ENCODE measurements at regions not wholly inside any gene's neighbourhood (a gene's known extent, or its start where the extent isn't known, plus 50 kb on each side); places are given as distances from the start of the nearest gene placed in this dataset.

GRCh38 chr2:129299338-129299737 lies 680.1 kb upstream of the RAB6C start:
- TF ChIP-seq, protein P1, sequence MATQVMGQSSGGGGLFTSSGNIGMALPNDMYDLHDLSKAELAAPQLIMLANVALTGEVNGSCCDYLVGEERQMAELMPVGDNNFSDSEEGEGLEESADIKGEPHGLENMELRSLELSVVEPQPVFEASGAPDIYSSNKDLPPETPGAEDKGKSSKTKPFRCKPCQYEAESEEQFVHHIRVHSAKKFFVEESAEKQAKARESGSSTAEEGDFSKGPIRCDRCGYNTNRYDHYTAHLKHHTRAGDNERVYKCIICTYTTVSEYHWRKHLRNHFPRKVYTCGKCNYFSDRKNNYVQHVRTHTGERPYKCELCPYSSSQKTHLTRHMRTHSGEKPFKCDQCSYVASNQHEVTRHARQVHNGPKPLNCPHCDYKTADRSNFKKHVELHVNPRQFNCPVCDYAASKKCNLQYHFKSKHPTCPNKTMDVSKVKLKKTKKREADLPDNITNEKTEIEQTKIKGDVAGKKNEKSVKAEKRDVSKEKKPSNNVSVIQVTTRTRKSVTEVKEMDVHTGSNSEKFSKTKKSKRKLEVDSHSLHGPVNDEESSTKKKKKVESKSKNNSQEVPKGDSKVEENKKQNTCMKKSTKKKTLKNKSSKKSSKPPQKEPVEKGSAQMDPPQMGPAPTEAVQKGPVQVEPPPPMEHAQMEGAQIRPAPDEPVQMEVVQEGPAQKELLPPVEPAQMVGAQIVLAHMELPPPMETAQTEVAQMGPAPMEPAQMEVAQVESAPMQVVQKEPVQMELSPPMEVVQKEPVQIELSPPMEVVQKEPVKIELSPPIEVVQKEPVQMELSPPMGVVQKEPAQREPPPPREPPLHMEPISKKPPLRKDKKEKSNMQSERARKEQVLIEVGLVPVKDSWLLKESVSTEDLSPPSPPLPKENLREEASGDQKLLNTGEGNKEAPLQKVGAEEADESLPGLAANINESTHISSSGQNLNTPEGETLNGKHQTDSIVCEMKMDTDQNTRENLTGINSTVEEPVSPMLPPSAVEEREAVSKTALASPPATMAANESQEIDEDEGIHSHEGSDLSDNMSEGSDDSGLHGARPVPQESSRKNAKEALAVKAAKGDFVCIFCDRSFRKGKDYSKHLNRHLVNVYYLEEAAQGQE (IDR thresholded peaks at IDR 0.05) = no peak
- TF ChIP-seq, protein P2, sequence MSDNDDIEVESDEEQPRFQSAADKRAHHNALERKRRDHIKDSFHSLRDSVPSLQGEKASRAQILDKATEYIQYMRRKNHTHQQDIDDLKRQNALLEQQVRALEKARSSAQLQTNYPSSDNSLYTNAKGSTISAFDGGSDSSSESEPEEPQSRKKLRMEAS (IDR thresholded peaks at IDR 0.05) = no peak
- 90% methylated on average over 2 of the region's 2 CpGs for WGBS
- no peak overlapping the region for H3K27ac ChIP-seq (ENCODE audit: low read depth in 1 of 2, low read length in 2 of 2)

DNA sequence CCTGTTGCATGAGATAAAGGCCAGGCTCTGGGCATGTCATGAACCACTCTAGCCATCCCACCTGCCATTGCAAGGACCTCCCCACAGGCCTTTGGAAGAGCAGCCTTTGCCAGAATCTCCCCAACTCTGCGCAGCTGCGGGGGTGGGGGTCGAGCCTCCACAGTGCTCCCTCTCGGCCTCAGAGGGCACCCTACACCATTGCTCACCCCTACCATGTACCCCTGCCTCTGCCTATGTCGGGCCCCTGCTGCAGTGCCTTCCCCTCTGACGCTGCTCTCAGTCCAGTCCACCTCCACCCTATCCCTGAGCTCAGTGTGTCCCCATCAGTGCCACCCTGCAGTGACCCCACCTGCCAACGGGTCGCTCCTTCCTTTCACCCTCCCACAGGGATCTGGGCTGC lies 679.7 kb upstream of the RAB6C start:
- 83% methylated on average over 8 of the region's 8 CpGs for WGBS
- DNase-seq (ENCODE audit: low spot score) = no peak
- TF ChIP-seq GABPA (IDR thresholded peaks at IDR 0.05 in 1 of 2, conservative IDR thresholded peaks at IDR 0.05 in 1 of 2) = no peak
- no peak for TF ChIP-seq CTCF (IDR thresholded peaks at IDR 0.05; ENCODE audit: low read depth, low read length, missing input control)
- no peak for TF ChIP-seq FOXA2 (IDR thresholded peaks at IDR 0.05)
- TF ChIP-seq FOXA1 (IDR thresholded peaks at IDR 0.05) = no peak
- no peak for TF ChIP-seq RAD21 (IDR thresholded peaks at IDR 0.05)
- no peak for TF ChIP-seq NR2F2 (IDR thresholded peaks at IDR 0.05)
- TF ChIP-seq, protein P2 (IDR thresholded peaks at IDR 0.05) = no peak
- TF ChIP-seq SP1 (IDR thresholded peaks at IDR 0.05) = no peak
- TF ChIP-seq, protein P3, sequence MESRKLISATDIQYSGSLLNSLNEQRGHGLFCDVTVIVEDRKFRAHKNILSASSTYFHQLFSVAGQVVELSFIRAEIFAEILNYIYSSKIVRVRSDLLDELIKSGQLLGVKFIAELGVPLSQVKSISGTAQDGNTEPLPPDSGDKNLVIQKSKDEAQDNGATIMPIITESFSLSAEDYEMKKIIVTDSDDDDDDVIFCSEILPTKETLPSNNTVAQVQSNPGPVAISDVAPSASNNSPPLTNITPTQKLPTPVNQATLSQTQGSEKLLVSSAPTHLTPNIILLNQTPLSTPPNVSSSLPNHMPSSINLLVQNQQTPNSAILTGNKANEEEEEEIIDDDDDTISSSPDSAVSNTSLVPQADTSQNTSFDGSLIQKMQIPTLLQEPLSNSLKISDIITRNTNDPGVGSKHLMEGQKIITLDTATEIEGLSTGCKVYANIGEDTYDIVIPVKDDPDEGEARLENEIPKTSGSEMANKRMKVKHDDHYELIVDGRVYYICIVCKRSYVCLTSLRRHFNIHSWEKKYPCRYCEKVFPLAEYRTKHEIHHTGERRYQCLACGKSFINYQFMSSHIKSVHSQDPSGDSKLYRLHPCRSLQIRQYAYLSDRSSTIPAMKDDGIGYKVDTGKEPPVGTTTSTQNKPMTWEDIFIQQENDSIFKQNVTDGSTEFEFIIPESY (IDR thresholded peaks at IDR 0.05) = no peak
- TF ChIP-seq, protein P1 (IDR thresholded peaks at IDR 0.05) = no peak
- TF ChIP-seq, protein P4, sequence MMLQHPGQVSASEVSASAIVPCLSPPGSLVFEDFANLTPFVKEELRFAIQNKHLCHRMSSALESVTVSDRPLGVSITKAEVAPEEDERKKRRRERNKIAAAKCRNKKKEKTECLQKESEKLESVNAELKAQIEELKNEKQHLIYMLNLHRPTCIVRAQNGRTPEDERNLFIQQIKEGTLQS (IDR thresholded peaks at IDR 0.05) = no peak
- no peak overlapping the region for H3K4me3 ChIP-seq (ENCODE audit: low read depth in 1 of 3, low read length in 3 of 3)
- H3K4me1 ChIP-seq (ENCODE audit: control insufficient read depth in 4 of 4, insufficient read depth in 4 of 4, low read length in 3 of 4) = no peaks in the 10 kb centered on the region
- H3K9ac ChIP-seq (ENCODE audit: low read depth in 1 of 2, low read length in 2 of 2) = no peak overlapping the region
- peaks cover 0 to 2% (median 1%) of the 10 kb centered on the region in 4 donors for H3K27me3 ChIP-seq (ENCODE audit: control insufficient read depth in 4 of 4, insufficient read depth in 4 of 4, low read length in 3 of 4)
- H3K9me3 ChIP-seq (ENCODE audit: control insufficient read depth in 4 of 4, low read length in 3 of 4) = peaks cover 0 to 4% (median 2%) of the 10 kb centered on the region in 4 donors
- no peak overlapping the region for H3K27ac ChIP-seq (ENCODE audit: low read depth in 1 of 2, low read length in 2 of 2)
- no peaks in the 10 kb centered on the region for H3K36me3 ChIP-seq (ENCODE audit: control insufficient read depth in 4 of 4, insufficient read depth in 3 of 4, low read depth in 1 of 4, low read length in 3 of 4)

More at GRCh38 chr2:129299338-129299737, 680.1 kb upstream of the RAB6C start:
- H3K4me3 ChIP-seq (ENCODE audit: low read depth in 1 of 3, low read length in 3 of 3) = no peak overlapping the region
- no peaks in the 10 kb centered on the region for H3K4me1 ChIP-seq (ENCODE audit: control insufficient read depth in 4 of 4, insufficient read depth in 4 of 4, low read length in 3 of 4)
- H3K9me3 ChIP-seq (ENCODE audit: control insufficient read depth in 4 of 4, low read length in 3 of 4) = peaks cover 0 to 4% (median 2%) of the 10 kb centered on the region in 4 donors
- DNase-seq (ENCODE audit: low spot score) = no peak
- no peak overlapping the region for H3K9ac ChIP-seq (ENCODE audit: low read depth in 1 of 2, low read length in 2 of 2)
- peaks cover 0 to 2% (median under 1%) of the 10 kb centered on the region in 4 donors for H3K27me3 ChIP-seq (ENCODE audit: control insufficient read depth in 4 of 4, insufficient read depth in 4 of 4, low read length in 3 of 4)
- H3K36me3 ChIP-seq (ENCODE audit: control insufficient read depth in 4 of 4, insufficient read depth in 3 of 4, low read depth in 1 of 4, low read length in 3 of 4) = no peaks in the 10 kb centered on the region

Data from liver (tissue), 8 donors.